HepG2 (cell line): ENCODE measurements at regions not wholly inside any gene's neighbourhood (a gene's known extent, or its start where the extent isn't known, plus 50 kb on each side); places are given as distances from the start of the nearest gene placed in this dataset.

Source experiments
- ARNTL ChIP-seq: sonication (generic); formaldehyde crosslinking; IDR thresholded peaks from 2 replicates; pipeline ENCODE4 v1.4.0; 2020; ENCODE audit warnings: mild to moderate bottlenecking, missing genetic modification reagents
- JUN ChIP-seq: sonication (generic); formaldehyde crosslinking; IDR thresholded peaks from 2 replicates; pipeline ENCODE4 v1.4.0; 2020; ENCODE audit warnings: mild to moderate bottlenecking, missing genetic modification reagents
- NFE2 ChIP-seq: sonication (generic); formaldehyde crosslinking; IDR thresholded peaks from 2 replicates; pipeline ENCODE4 v1.4.0; 2020; ENCODE audit warnings: missing genetic modification reagents
- NFIC ChIP-seq: IDR thresholded peaks from 2 replicates; pipeline ENCODE4 v1.6.1; 2012; ENCODE audit warnings: mild to moderate bottlenecking, low read length, inconsistent platforms
- POGZ ChIP-seq: sonication (generic); formaldehyde crosslinking; IDR thresholded peaks from 2 replicates; pipeline ENCODE4 v1.4.0; 2020; ENCODE audit warnings: mild to moderate bottlenecking, missing genetic modification reagents
- ZNF556 ChIP-seq: sonication (generic); formaldehyde crosslinking; IDR thresholded peaks from 2 replicates; pipeline ENCODE4 v1.4.0; 2020; ENCODE audit warnings: mild to moderate bottlenecking, missing genetic modification reagents, borderline replicate concordance
- ZNF746 ChIP-seq: sonication (generic); formaldehyde crosslinking; IDR thresholded peaks from 2 replicates; pipeline ENCODE4 v1.8.0; 2022; ENCODE audit warnings: mild to moderate bottlenecking, missing genetic modification reagents

- TF ChIP-seq NFE2 (CRISPR knock-in tag): no peak
- no peak for TF ChIP-seq ZNF556
- no peak for TF ChIP-seq JUN
- TF ChIP-seq ARNTL (CRISPR knock-in tag): no peak
- TF ChIP-seq POGZ: no peak
- TF ChIP-seq NFIC: no peak
- TF ChIP-seq ZNF746 (CRISPR knock-in tag): no peak
These were observed 849.6 kb upstream of the MAP3K7 start for GRCh38 chr6:91436448-91436847.
